HG02852 (cell line): ENCODE measurements at regions not wholly inside any gene's neighbourhood (a gene's known extent, or its start where the extent isn't known, plus 50 kb on each side); places are given as distances from the start of the nearest gene placed in this dataset.

Experiments used
- ATAC-seq: cut with Tn5 transposase; IDR thresholded peaks from one replicate; pipeline ENCODE4 v1.9.1; 2021; ENCODE audit warnings: mild to moderate bottlenecking, moderate library complexity; ENCODE audit not compliant: unreplicated experiment

GRCh38 chr18:44046376-44046975 lies 634.2 kb upstream of the SETBP1 start:
- no peak for ATAC-seq

GRCh38 chr18:44047585-44047984 lies 633.1 kb upstream of the SETBP1 start:
- no peak for ATAC-seq

- ATAC-seq: no peak
Measured at GRCh38 chr18:44048435-44048834, 632.3 kb upstream of the SETBP1 start.

- no peak for ATAC-seq
Measured at GRCh38 chr18:44048846-44049245, 631.8 kb upstream of the SETBP1 start.

GRCh38 chr18:44051026-44051425 lies 629.7 kb upstream of the SETBP1 start:
- no peak for ATAC-seq

- ATAC-seq: no peak
Measured at GRCh38 chr18:44054514-44054913, 626.2 kb upstream of the SETBP1 start.

GRCh38 chr18:44060197-44060596 lies 620.5 kb upstream of the SETBP1 start:
- no peak for ATAC-seq

- no peak for ATAC-seq
Measured at GRCh38 chr18:44061438-44061837, 619.2 kb upstream of the SETBP1 start.

GRCh38 chr18:44062345-44062744 lies 618.3 kb upstream of the SETBP1 start:
- ATAC-seq: no peak

- ATAC-seq: no peak
Measured at GRCh38 chr18:44065206-44065605, 615.5 kb upstream of the SETBP1 start.

- no peak for ATAC-seq
Measured at GRCh38 chr18:44066541-44066940, 614.1 kb upstream of the SETBP1 start.

GRCh38 chr18:44067186-44067585 lies 613.5 kb upstream of the SETBP1 start:
- no peak for ATAC-seq

- no peak for ATAC-seq
Measured at GRCh38 chr18:44075038-44075437, 605.6 kb upstream of the SETBP1 start.

GRCh38 chr18:44079606-44080005 lies 601.1 kb upstream of the SETBP1 start:
- no peak for ATAC-seq

GRCh38 chr18:44080054-44080453 lies 600.6 kb upstream of the SETBP1 start:
- ATAC-seq: no peak

- no peak for ATAC-seq
Measured at GRCh38 chr18:44089732-44090131, 591.0 kb upstream of the SETBP1 start.

- no peak for ATAC-seq
Measured at GRCh38 chr18:44090453-44090852, 590.2 kb upstream of the SETBP1 start.

GRCh38 chr18:44093253-44093652 lies 587.4 kb upstream of the SETBP1 start:
- ATAC-seq: no peak

- no peak for ATAC-seq
Measured at GRCh38 chr18:44096016-44096415, 584.7 kb upstream of the SETBP1 start.

GRCh38 chr18:44098551-44099098 lies 582.1 kb upstream of the SETBP1 start:
- ATAC-seq: no peak

GRCh38 chr18:44107187-44107586 lies 573.5 kb upstream of the SETBP1 start:
- no peak for ATAC-seq

- ATAC-seq: no peak
Measured at GRCh38 chr18:44111337-44111736, 569.4 kb upstream of the SETBP1 start.

- ATAC-seq: no peak
Measured at GRCh38 chr18:44117821-44118220, 562.9 kb upstream of the SETBP1 start.
